Liver (tissue), 3 donors: ENCODE measurements at regions not wholly inside any gene's neighbourhood (a gene's known extent, or its start where the extent isn't known, plus 50 kb on each side); places are given as distances from the start of the nearest gene placed in this dataset.
"Not testable (repeated sequence)": the region's sequence is repeated elsewhere in the genome, so short reads cannot be mapped to it uniquely, and the experiment has no call there.

Source experiments
- CTCF ChIP-seq: fragments of 150-350 bp; IDR thresholded peaks from 2 replicates; pipeline ENCODE4 v1.5.1; 2017; ENCODE audit warnings: improper control_type of control experiment, low read depth, low read length; ENCODE audit not compliant: missing input control
- EGR1 ChIP-seq, 2 donors: IDR thresholded peaks; 2 replicates each; pipeline ENCODE4 v1.6.1; 2016 to 2018; ENCODE audit warnings: antibody characterized with exemption in 2 of 2, low read depth in 2 of 2
- JUND ChIP-seq, 2 donors: IDR thresholded peaks; 2 replicates each; pipeline ENCODE4 v1.6.1; 2016; ENCODE audit warnings: antibody characterized with exemption in 2 of 2
- MAX ChIP-seq: IDR thresholded peaks from 2 replicates; pipeline ENCODE4 v1.6.1; 2016; ENCODE audit warnings: antibody characterized with exemption
- TAF1 ChIP-seq: conservative IDR thresholded peaks from 2 replicates; pipeline ENCODE4 v1.6.1; 2016; ENCODE audit warnings: antibody characterized with exemption, mild to moderate bottlenecking
- YY1 ChIP-seq: IDR thresholded peaks from 2 replicates; pipeline ENCODE4 v1.6.1; 2016; ENCODE audit warnings: antibody characterized with exemption, mild to moderate bottlenecking
- donor health status: healthy.
- donor health status: healthy.

- TF ChIP-seq YY1; CTCF; EGR1 (IDR thresholded peaks at IDR 0.05; ENCODE audit: low read depth in 2 of 2); JUND (IDR thresholded peaks at IDR 0.05); MAX; TAF1: not testable (repeated sequence)
These were observed 214.4 kb downstream of the BANP start for GRCh38 chr16:88165683-88166082.
